BJ (cell line): ENCODE measurements at regions not wholly inside any gene's neighbourhood (a gene's known extent, or its start where the extent isn't known, plus 50 kb on each side); places are given as distances from the start of the nearest gene placed in this dataset.

Experiments
- CTCF ChIA-PET: fragments of 350-600 bp; formaldehyde crosslinking; extraction: SDS; loops from one replicate; lab custom pipeline; 2021; ENCODE audit warnings: antibody characterized with exemption, inconsistent platforms; lab: Yijun Ruan, JAX
- POLR2A ChIA-PET: fragments of 300-600 bp; sonication (Branson Sonifier 250); formaldehyde crosslinking; extraction: SDS; loops from one replicate; lab custom pipeline; 2021; ENCODE audit warnings: antibody characterized with exemption; lab: Charles Lee
- DNase-seq: peaks from one replicate; pipeline ENCODE4 v3.0.0-alpha.2; 2011; ENCODE audit warnings: low read depth
- H3K27me3 ChIP-seq: 2 replicates; pipeline ENCODE4 v1.6.0; 2011; ENCODE audit warnings: low read length; ENCODE audit not compliant: control insufficient read depth, insufficient read depth
- H3K36me3 ChIP-seq: 2 replicates; pipeline ENCODE4 v1.5.1; 2011; ENCODE audit warnings: low read length; ENCODE audit not compliant: control insufficient read depth, insufficient read depth
- H3K4me3 ChIP-seq: 2 replicates; pipeline ENCODE4 v1.5.1; 2011; ENCODE audit warnings: low read depth, mild to moderate bottlenecking, control low read depth, low read length
- TF ChIP-seq, protein P1 (sequence below): IDR thresholded peaks from 2 replicates; pipeline ENCODE4 v1.5.1; 2011; ENCODE audit warnings: low read depth, mild to moderate bottlenecking, control low read depth, inconsistent platforms, low read length, moderate library complexity; ENCODE audit not compliant: insufficient read depth

DNA sequence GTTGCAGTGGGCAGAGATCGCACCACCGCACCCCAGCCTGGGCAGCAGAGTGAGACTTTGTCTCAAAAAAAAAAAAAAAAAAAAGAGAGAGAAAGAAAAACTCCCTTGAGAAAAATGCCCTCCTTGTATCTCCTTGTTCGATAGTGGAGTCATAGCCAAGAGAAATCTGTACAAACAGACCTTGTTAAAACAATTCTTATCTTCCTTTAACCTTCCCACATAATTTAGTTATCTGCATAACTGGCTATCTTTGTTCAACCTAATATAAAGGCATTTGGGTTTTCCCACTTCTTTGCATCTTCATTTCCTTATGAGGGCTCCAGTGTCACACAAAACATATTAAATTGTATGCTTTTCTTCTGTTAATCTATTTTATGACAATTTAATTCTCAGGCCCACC lies 65.1 kb upstream of the ATP11B start:
- POLR2A ChIA-PET: no interaction called here
- CTCF ChIA-PET: no interaction called here
- H3K27me3 ChIP-seq: peaks cover 2% of the 10 kb centered on the region
- no peak for DNase-seq
- H3K36me3 ChIP-seq: no peaks in the 10 kb centered on the region
- TF ChIP-seq, protein P1, sequence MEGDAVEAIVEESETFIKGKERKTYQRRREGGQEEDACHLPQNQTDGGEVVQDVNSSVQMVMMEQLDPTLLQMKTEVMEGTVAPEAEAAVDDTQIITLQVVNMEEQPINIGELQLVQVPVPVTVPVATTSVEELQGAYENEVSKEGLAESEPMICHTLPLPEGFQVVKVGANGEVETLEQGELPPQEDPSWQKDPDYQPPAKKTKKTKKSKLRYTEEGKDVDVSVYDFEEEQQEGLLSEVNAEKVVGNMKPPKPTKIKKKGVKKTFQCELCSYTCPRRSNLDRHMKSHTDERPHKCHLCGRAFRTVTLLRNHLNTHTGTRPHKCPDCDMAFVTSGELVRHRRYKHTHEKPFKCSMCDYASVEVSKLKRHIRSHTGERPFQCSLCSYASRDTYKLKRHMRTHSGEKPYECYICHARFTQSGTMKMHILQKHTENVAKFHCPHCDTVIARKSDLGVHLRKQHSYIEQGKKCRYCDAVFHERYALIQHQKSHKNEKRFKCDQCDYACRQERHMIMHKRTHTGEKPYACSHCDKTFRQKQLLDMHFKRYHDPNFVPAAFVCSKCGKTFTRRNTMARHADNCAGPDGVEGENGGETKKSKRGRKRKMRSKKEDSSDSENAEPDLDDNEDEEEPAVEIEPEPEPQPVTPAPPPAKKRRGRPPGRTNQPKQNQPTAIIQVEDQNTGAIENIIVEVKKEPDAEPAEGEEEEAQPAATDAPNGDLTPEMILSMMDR: no peak
- no peak overlapping the region for H3K4me3 ChIP-seq

DNA sequence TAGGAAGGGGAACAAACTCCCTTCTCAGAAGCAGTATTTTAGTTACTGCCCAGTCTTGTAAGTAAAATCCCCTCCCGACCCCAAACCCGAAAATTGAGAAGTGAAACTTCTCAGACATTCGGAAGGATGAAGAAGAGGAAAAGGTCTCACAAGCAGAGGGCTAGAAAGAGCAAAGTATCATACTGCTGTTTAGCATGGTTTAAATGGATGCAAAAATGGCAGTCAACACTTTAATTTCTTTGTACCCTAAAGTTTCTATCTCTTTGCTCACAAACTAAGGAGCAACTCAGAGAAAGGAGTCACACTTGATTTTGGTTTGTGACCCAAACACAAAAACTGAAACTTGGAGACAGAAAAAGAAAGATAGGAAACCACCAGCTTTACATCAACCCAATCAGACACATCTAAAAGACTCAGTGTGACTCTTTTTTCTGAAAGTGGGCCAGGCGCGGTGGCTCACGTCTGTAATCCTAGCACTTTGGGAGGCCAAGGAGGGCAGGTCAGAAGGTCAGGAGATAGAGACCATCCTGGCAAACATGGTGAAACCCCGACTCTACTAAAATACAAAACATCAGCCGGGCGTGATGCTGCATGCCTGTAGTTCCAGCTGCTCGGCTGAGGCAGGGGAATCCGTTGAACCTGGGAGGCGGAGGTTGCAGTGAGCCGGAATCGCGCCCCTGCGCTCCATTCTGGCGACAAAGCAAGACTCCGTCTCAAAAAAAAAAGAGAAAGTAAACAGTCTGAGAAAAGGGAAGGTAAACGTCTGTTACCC lies 63.2 kb upstream of the ATP11B start:
- CTCF ChIA-PET: interaction anchor here (2.1 kb wide), 1 partner anchor 16 kb away, joined by 8 read pairs; no protein-coding TSS in a partner anchor
- no peak for DNase-seq
- TF ChIP-seq, protein P1: no peak

GRCh38 chr3:182730675-182731042 lies 62.6 kb upstream of the ATP11B start:
- Histone ChIP-seq H3K36me3 (no peaks in the 10 kb centered on the region), H3K4me3 (no peak overlapping the region), H3K27me3 (peaks cover 2% of the 10 kb centered on the region)
- TF ChIP-seq, protein P1: no peak
- DNase-seq: no peak
- POLR2A ChIA-PET: no interaction called here
- CTCF ChIA-PET: interaction anchor here (2.1 kb wide), 1 partner anchor 17 kb away, joined by 8 read pairs; no protein-coding TSS in a partner anchor

More for the DNA sequence above, 63.2 kb upstream of the ATP11B start:
- H3K36me3 ChIP-seq: no peaks in the 10 kb centered on the region
- H3K27me3 ChIP-seq: peaks cover 2% of the 10 kb centered on the region
- no peak overlapping the region for H3K4me3 ChIP-seq
- POLR2A ChIA-PET: no interaction called here

DNA sequence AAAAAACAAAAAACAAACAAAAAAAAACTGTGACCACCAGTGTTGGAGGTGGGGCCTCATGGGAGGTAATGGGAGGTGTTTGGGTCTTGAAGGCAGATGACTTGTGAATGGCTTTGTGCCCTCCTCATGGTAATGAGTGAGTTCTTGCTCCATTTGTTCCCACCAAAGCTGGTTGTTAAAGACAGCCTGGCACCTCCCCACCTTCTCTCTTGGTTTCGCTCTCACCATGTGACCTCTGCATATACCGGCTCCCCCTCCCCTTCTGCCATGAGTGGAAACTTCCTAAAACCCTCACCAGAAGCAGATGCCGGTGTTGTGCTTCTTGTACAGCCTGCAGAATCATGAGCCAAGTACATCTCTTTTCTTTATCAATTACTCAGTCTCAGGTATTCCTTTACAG lies 61.5 kb upstream of the ATP11B start:
- CTCF ChIA-PET: interaction anchor here (0.6 kb wide), 1 partner anchor 21 kb away, joined by 3 read pairs; no protein-coding TSS in a partner anchor
- TF ChIP-seq, protein P1: no peak
- DNase-seq: no peak
- no peak overlapping the region for H3K4me3 ChIP-seq
- POLR2A ChIA-PET: no interaction called here
- no peaks in the 10 kb centered on the region; the same call in 1 of the 2 replicates for H3K27me3 ChIP-seq
- no peaks in the 10 kb centered on the region for H3K36me3 ChIP-seq

DNA sequence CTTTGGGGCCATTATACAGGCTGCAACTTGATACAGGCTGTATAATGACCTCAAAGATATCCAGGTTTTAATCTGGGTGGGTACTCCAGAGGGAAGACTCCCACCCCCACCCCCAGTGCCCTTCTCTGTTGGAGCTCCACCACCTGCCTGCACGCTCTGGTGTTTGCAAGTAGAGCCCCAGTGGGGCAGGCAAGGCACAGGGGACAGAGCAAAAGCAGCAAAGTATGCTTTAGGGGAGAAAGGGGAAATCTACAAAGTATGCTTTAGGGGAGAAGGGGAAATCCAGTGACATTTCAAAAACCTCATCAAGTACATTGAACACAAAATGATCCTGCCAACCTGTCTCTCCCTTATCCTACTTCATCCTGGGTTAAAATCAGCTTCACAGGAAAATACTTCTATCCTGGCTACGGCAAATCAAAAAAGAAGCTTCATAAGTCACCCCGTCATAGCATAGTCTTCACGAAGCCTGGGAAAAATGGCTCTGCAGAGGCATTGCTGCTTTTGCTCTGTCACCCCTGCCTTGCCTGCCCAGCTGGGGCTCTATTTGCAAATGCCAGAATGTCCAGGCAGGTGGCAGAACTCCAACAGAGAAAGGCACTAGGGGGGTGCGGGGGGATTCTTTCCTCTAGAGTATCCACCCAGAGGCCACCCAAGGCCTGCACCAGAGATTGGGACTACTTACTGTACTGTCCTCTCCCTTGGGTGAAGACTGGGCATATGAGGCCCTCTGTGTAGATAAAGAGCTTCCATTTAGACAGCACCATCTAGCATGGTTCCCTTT lies 60.9 kb upstream of the ATP11B start:
- Histone ChIP-seq H3K27me3 (no peaks in the 10 kb centered on the region; the same call in 1 of the 2 replicates), H3K36me3 (no peaks in the 10 kb centered on the region), H3K4me3 (no peak overlapping the region)
- ChIA-PET POLR2A (no interaction called here), CTCF (no interaction called here)
- no peak for DNase-seq
- TF ChIP-seq, protein P1: no peak
